OCI-LY1 (cell line): ENCODE measurements at regions not wholly inside any gene's neighbourhood (a gene's known extent, or its start where the extent isn't known, plus 50 kb on each side); places are given as distances from the start of the nearest gene placed in this dataset.

ENCODE experiments used
- CTCF ChIP-seq: fragments of 200-600 bp; sonication (generic), shearing (Covaris generic); IDR thresholded peaks from 2 replicates; pipeline ENCODE4 v1.5.1; 2017; ENCODE audit warnings: mild to moderate bottlenecking, antibody characterized with exemption, low read length, moderate library complexity, mixed read lengths
- EZH2 ChIP-seq: fragments of 200-600 bp; sonication (generic), shearing (Covaris generic); IDR thresholded peaks from 2 replicates; pipeline ENCODE4 v1.8.0; 2017; ENCODE audit warnings: borderline replicate concordance, mixed run types, mild to moderate bottlenecking, antibody characterized with exemption, low read length, moderate library complexity, mixed read lengths

- TF ChIP-seq CTCF (no peak), EZH2 (no peak)
These were observed 182.8 kb upstream of the HS3ST3A1 start for GRCh38 chr17:13784434-13785095.
